OCI-LY1 (cell line): ENCODE measurements at regions not wholly inside any gene's neighbourhood (a gene's known extent, or its start where the extent isn't known, plus 50 kb on each side); places are given as distances from the start of the nearest gene placed in this dataset.

Source experiments
- H2AFZ ChIP-seq: fragments of 200-600 bp; sonication (generic), shearing (Covaris generic); 2 replicates; pipeline ENCODE4 v1.6.0; 2014; ENCODE audit warnings: antibody characterized with exemption, mild to moderate bottlenecking, low read length
- H3F3A ChIP-seq: fragments of 200-600 bp; sonication (generic), shearing (Covaris generic); 2 replicates; pipeline ENCODE4 v1.6.0; 2014; ENCODE audit warnings: mild to moderate bottlenecking, antibody characterized with exemption, low read length, moderate library complexity; ENCODE audit not compliant: insufficient read depth
- H3K27ac ChIP-seq: fragments of 200-600 bp; sonication (generic); 2 replicates; pipeline ENCODE4 v1.5.1; 2014; ENCODE audit warnings: low read length, mixed run types, mild to moderate bottlenecking, low read depth; ENCODE audit not compliant: poor library complexity, severe bottlenecking
- H3K27me3 ChIP-seq: fragments of 200-600 bp; sonication (generic); 2 replicates; pipeline ENCODE4 v1.6.0; 2014; ENCODE audit warnings: antibody characterized with exemption, mild to moderate bottlenecking, low read length, moderate library complexity; ENCODE audit not compliant: insufficient read depth
- H3K36me3 ChIP-seq: fragments of 200-600 bp; sonication (generic); 2 replicates; pipeline ENCODE4 v1.6.1; 2014; ENCODE audit warnings: mild to moderate bottlenecking, antibody characterized with exemption, low read length, moderate library complexity, mixed read lengths; ENCODE audit not compliant: insufficient read depth
- H3K4me1 ChIP-seq: fragments of 200-600 bp; sonication (generic); 2 replicates; pipeline ENCODE4 v1.5.1; 2014; ENCODE audit warnings: mild to moderate bottlenecking, low read length, moderate library complexity; ENCODE audit not compliant: insufficient read depth, severe bottlenecking
- H3K4me2 ChIP-seq: fragments of 200-600 bp; sonication (generic), shearing (Covaris generic); 2 replicates; pipeline ENCODE4 v1.6.1; 2014; ENCODE audit warnings: low read length
- H3K4me3 ChIP-seq: fragments of 200-600 bp; sonication (generic); 2 replicates; pipeline ENCODE4 v1.5.1; 2014; ENCODE audit warnings: low read length, low read depth, mild to moderate bottlenecking, mixed read lengths; ENCODE audit not compliant: poor library complexity, severe bottlenecking
- H3K79me2 ChIP-seq: fragments of 200-600 bp; shearing (Covaris generic); 2 replicates; pipeline ENCODE4 v1.6.1; 2016; ENCODE audit warnings: mixed run types, low read length, mixed read lengths; ENCODE audit not compliant: insufficient read depth
- H3K9ac ChIP-seq: fragments of 200-600 bp; sonication (generic), shearing (Covaris generic); 2 replicates; pipeline ENCODE4 v1.6.1; 2014; ENCODE audit warnings: mild to moderate bottlenecking, low read length, mixed read lengths
- H3K9me2 ChIP-seq: fragments of 200-600 bp; sonication (generic), shearing (Covaris generic); 2 replicates; pipeline ENCODE4 v1.6.1; 2014; ENCODE audit warnings: low read depth, mild to moderate bottlenecking, low read length, mixed read lengths
- H3K9me3 ChIP-seq: fragments of 200-600 bp; shearing (Covaris generic); 2 replicates; pipeline ENCODE4 v1.6.1; 2014; ENCODE audit warnings: low read length, mixed read lengths
- H4K20me1 ChIP-seq: fragments of 200-600 bp; sonication (generic), shearing (Covaris generic); 2 replicates; pipeline ENCODE4 v1.6.0; 2016; ENCODE audit warnings: mild to moderate bottlenecking, low read length; ENCODE audit not compliant: insufficient read depth
- CTCF ChIP-seq: fragments of 200-600 bp; sonication (generic), shearing (Covaris generic); IDR thresholded peaks from 2 replicates; pipeline ENCODE4 v1.5.1; 2017; ENCODE audit warnings: mild to moderate bottlenecking, antibody characterized with exemption, low read length, moderate library complexity, mixed read lengths
- EZH2 ChIP-seq: fragments of 200-600 bp; sonication (generic), shearing (Covaris generic); IDR thresholded peaks from 2 replicates; pipeline ENCODE4 v1.8.0; 2017; ENCODE audit warnings: borderline replicate concordance, mixed run types, mild to moderate bottlenecking, antibody characterized with exemption, low read length, moderate library complexity, mixed read lengths

- H4K20me1 ChIP-seq: no peaks in the 10 kb centered on the region
- 0 out of 2 replicates have a peak, but pooled peaks cover 3% of the 10 kb centered on the region for H3K9me3 ChIP-seq
- H3K4me2 ChIP-seq: no peak overlapping the region
- H3K27ac ChIP-seq: no peak overlapping the region
- no peak overlapping the region for H2AFZ ChIP-seq
- H3K36me3 ChIP-seq: no peaks in the 10 kb centered on the region
- H3K4me3 ChIP-seq: no peak overlapping the region
- no peak for TF ChIP-seq EZH2
- no peak for TF ChIP-seq CTCF
- no peak overlapping the region for H3K9ac ChIP-seq
- no peaks in the 10 kb centered on the region for H3K27me3 ChIP-seq
- H3K4me1 ChIP-seq: no peaks in the 10 kb centered on the region
- H3K9me2 ChIP-seq: no peaks in the 10 kb centered on the region
- H3F3A ChIP-seq: no peaks in the 10 kb centered on the region
- no peaks in the 10 kb centered on the region for H3K79me2 ChIP-seq
Measured at GRCh38 chr2:105646774-105647076, 98.0 kb upstream of the NCK2 start.

GRCh38 chr2:105645938-105646773, 98.6 kb upstream of the NCK2 start:
- no peak overlapping the region for H2AFZ ChIP-seq
- H3K9ac ChIP-seq: no peak overlapping the region
- TF ChIP-seq CTCF (no peak), EZH2 (no peak)
- no peaks in the 10 kb centered on the region for H3K79me2 ChIP-seq
- H3F3A ChIP-seq: no peaks in the 10 kb centered on the region
- H3K4me3 ChIP-seq: no peak overlapping the region
- H3K9me2 ChIP-seq: no peaks in the 10 kb centered on the region
- no peak overlapping the region for H3K27ac ChIP-seq
- no peaks in the 10 kb centered on the region for H3K4me1 ChIP-seq
- 0 out of 2 replicates have a peak, but pooled peaks cover 3% of the 10 kb centered on the region for H3K9me3 ChIP-seq
- no peaks in the 10 kb centered on the region for H3K27me3 ChIP-seq
- no peaks in the 10 kb centered on the region for H3K36me3 ChIP-seq
- H4K20me1 ChIP-seq: no peaks in the 10 kb centered on the region
- no peak overlapping the region for H3K4me2 ChIP-seq

GRCh38 chr2:105645031-105645937, 99.4 kb upstream of the NCK2 start:
- H3K9me2 ChIP-seq: no peaks in the 10 kb centered on the region
- H4K20me1 ChIP-seq: no peaks in the 10 kb centered on the region

More at GRCh38 chr2:105645031-105645937, 99.4 kb upstream of the NCK2 start:
- Histone ChIP-seq H2AFZ (no peak overlapping the region), H3K79me2 (no peaks in the 10 kb centered on the region), H3K27ac (no peak overlapping the region), H3K4me2 (no peak overlapping the region), H3K27me3 (no peaks in the 10 kb centered on the region), H3F3A (no peaks in the 10 kb centered on the region), H3K36me3 (no peaks in the 10 kb centered on the region), H3K4me1 (no peaks in the 10 kb centered on the region), H3K9me3 (0 out of 2 replicates have a peak, but pooled peaks cover 3% of the 10 kb centered on the region), H3K9ac (no peak overlapping the region), H3K4me3 (no peak overlapping the region)
- TF ChIP-seq CTCF (no peak), EZH2 (no peak)
